Common myeloid progenitor, CD34-positive (primary cell): ENCODE measurements at regions not wholly inside any gene's neighbourhood (a gene's known extent, or its start where the extent isn't known, plus 50 kb on each side); places are given as distances from the start of the nearest gene placed in this dataset.

Source experiments
- CTCF ChIA-PET: fragments of 350-600 bp; sonication (Branson Sonifier 250); formaldehyde crosslinking; loops from one replicate; lab custom pipeline; 2021; ENCODE audit warnings: antibody characterized with exemption; lab: Charles Lee
- POLR2A ChIA-PET: fragments of 350-600 bp; sonication (Branson Sonifier 250); formaldehyde crosslinking; loops from one replicate; lab custom pipeline; 2021; ENCODE audit warnings: antibody characterized with exemption; lab: Charles Lee
- DNase-seq, 3 donors: peaks; one replicate each; pipeline versions ENCODE4 v3.0.0 to v3.0.0-alpha.2; 2013
- H3K27ac ChIP-seq, 2 experiments: 1 replicate in 1 of 2; 2 replicates in 1 of 2; pipeline ENCODE4 v1.7.0; 2013; ENCODE audit warnings: inconsistent platforms in 2 of 2, low read length in 2 of 2, mild to moderate bottlenecking in 2 of 2, low read depth in 1 of 2, moderate library complexity in 1 of 2; ENCODE audit not compliant: severe bottlenecking in 2 of 2, insufficient read depth in 1 of 2, poor library complexity in 1 of 2
- H3K27me3 ChIP-seq, 5 experiments: replicated peaks in 2 of 5; 1 replicate in 3 of 5; 2 replicates in 2 of 5; pipeline versions ENCODE4 v1.6.1 to v1.7.0; 2013; ENCODE audit warnings: low read length in 4 of 5, mild to moderate bottlenecking in 2 of 5, moderate library complexity in 2 of 5, inconsistent platforms in 1 of 5; ENCODE audit not compliant: insufficient read depth in 5 of 5, control insufficient read depth in 4 of 5
- H3K36me3 ChIP-seq, 4 experiments: 1 replicate in 2 of 4; 2 replicates in 2 of 4; pipeline versions ENCODE4 v1.6.1 to v1.7.0; 2013; ENCODE audit warnings: low read length in 3 of 4, control low read depth in 1 of 4, mild to moderate bottlenecking in 1 of 4; ENCODE audit not compliant: control insufficient read depth in 4 of 4, insufficient read depth in 4 of 4
- H3K4me1 ChIP-seq, 4 experiments: 1 replicate in 3 of 4; 2 replicates in 1 of 4; pipeline versions ENCODE4 v1.6.1 to v1.7.1; 2013; ENCODE audit warnings: low read length in 3 of 4, mild to moderate bottlenecking in 3 of 4, control low read depth in 1 of 4, inconsistent platforms in 1 of 4, moderate library complexity in 1 of 4; ENCODE audit not compliant: control insufficient read depth in 4 of 4, insufficient read depth in 4 of 4; ENCODE audit errors: control extremely low read depth in 1 of 4
- H3K4me3 ChIP-seq, 7 experiments: 1 replicate in 4 of 7; 2 replicates in 3 of 7; pipeline versions ENCODE4 v1.5.1 to v1.7.0; 2013; ENCODE audit warnings: mild to moderate bottlenecking in 7 of 7, low read length in 6 of 7, moderate library complexity in 6 of 7, inconsistent platforms in 2 of 7, low read depth in 2 of 7, control low read depth in 1 of 7; ENCODE audit not compliant: insufficient read depth in 4 of 7, control insufficient read depth in 1 of 7; ENCODE audit errors: extremely low read depth in 1 of 7
- H3K9me3 ChIP-seq, 5 experiments: 1 replicate in 4 of 5; 2 replicates in 1 of 5; pipeline versions ENCODE4 v1.6.1 to v1.7.1; 2013; ENCODE audit warnings: low read length in 4 of 5, mild to moderate bottlenecking in 2 of 5, inconsistent platforms in 1 of 5, low read depth in 1 of 5, moderate library complexity in 1 of 5; ENCODE audit not compliant: control insufficient read depth in 4 of 5, insufficient read depth in 2 of 5; ENCODE audit errors: control extremely low read depth in 1 of 5
- WGBS: methylation state at CpG from one replicate; pipeline ENCODE4 v1.1.5; 2013; ENCODE audit not compliant: insufficient coverage; 5-methylcytosine and 5-hydroxymethylcytosine counted together

DNA sequence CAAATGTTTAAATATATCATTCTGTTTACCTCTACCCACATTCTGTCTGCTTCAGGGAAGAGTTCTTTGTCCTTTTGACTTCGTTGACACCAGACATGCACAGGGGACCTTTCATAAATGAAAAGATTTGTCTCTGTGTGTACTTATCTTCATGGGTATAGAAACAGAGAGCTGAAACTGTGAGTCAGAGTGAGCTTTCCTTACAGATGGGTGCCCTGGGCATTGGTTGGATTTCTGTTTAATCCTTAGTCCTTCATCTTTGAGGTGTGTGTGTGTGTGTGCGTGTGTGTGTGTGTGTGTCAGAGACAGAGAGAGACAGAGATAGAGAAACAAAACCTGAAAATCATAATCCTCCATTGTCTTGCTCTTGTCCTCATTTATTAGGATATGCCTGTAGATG, 517.4 kb downstream of the TUSC7 start:
- no peak overlapping the region for H3K27ac ChIP-seq
- no peaks in the 10 kb centered on the region for H3K9me3 ChIP-seq
- ChIA-PET CTCF (no interaction called here), POLR2A (no interaction called here)
- WGBS, result no CpG with 5 or more reads among the region's 2 CpGs
- no peak for DNase-seq
- H3K4me3 ChIP-seq, result no peak overlapping the region
- H3K27me3 ChIP-seq, result peaks cover 0 to 4% (median 0%) of the 10 kb centered on the region in 5 experiments
- no peaks in the 10 kb centered on the region for H3K36me3 ChIP-seq
- H3K4me1 ChIP-seq, result no peaks in the 10 kb centered on the region

GRCh38 chr3:117228466-117228865, 518.9 kb downstream of the TUSC7 start:
- no peak overlapping the region for H3K4me3 ChIP-seq
- H3K4me1 ChIP-seq, result no peaks in the 10 kb centered on the region
- ChIA-PET POLR2A (no interaction called here), CTCF (interaction anchor here (0.6 kb wide), 1 partner anchor 14 kb away, joined by 3 read pairs; no protein-coding TSS in a partner anchor)
- H3K27me3 ChIP-seq, result peaks cover 0 to 4% (median 0%) of the 10 kb centered on the region in 5 experiments
- no peaks in the 10 kb centered on the region for H3K36me3 ChIP-seq
- H3K27ac ChIP-seq, result no peak overlapping the region
- WGBS, result 100% methylated on average over 1 of the region's 1 CpG
- no peaks in the 10 kb centered on the region for H3K9me3 ChIP-seq
- no peak for DNase-seq

- CTCF ChIA-PET, result no interaction called here
- Histone ChIP-seq H3K4me1 (no peaks in the 10 kb centered on the region), H3K4me3 (no peak overlapping the region), H3K27ac (no peak overlapping the region), H3K9me3 (no peaks in the 10 kb centered on the region), H3K27me3 (peaks cover 0 to 4% (median 0%) of the 10 kb centered on the region in 5 experiments), H3K36me3 (no peaks in the 10 kb centered on the region)
- POLR2A ChIA-PET, result no interaction called here
- WGBS, result 100% methylated on average over 1 of the region's 2 CpGs
- no peak for DNase-seq
Observed at GRCh38 chr3:117230924-117231323, 521.3 kb downstream of the TUSC7 start.

GRCh38 chr3:117234331-117234730, 524.8 kb downstream of the TUSC7 start:
- DNase-seq, result no peak
- Histone ChIP-seq H3K36me3 (no peaks in the 10 kb centered on the region), H3K4me3 (no peak overlapping the region), H3K27ac (no peak overlapping the region), H3K9me3 (no peaks in the 10 kb centered on the region), H3K4me1 (no peaks in the 10 kb centered on the region), H3K27me3 (peaks cover 0 to 2% (median 0%) of the 10 kb centered on the region in 5 experiments)
- ChIA-PET CTCF (no interaction called here), POLR2A (no interaction called here)
- no CpG with 5 or more reads among the region's 1 CpG for WGBS

DNA sequence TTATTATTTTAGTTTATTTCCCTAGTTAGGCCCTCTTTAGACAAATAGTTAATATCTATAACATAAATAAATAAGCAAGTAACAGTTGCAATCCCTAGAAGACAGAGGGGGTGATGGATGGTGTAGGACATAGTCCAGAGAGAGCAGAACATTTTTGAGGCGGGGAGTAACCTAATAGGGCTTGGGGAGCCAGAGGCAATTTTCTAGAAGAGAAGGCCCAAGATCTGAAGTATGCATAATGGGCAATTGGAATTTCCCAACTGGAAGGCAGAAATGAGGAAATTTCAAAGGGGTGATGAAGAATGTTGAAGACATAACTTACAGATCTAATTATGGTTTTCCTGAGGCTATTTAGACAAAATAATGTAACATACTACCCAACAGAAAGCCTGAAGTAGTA, 525.7 kb downstream of the TUSC7 start:
- no peaks in the 10 kb centered on the region for H3K36me3 ChIP-seq
- CTCF ChIA-PET, result no interaction called here
- no peaks in the 10 kb centered on the region for H3K4me1 ChIP-seq
- H3K27me3 ChIP-seq, result peaks cover 0 to 2% (median 0%) of the 10 kb centered on the region in 5 experiments
- no peak for DNase-seq
- H3K9me3 ChIP-seq, result no peaks in the 10 kb centered on the region
- WGBS, result 100% methylated on average over 1 of the region's 1 CpG
- H3K27ac ChIP-seq, result no peak overlapping the region
- POLR2A ChIA-PET, result no interaction called here
- H3K4me3 ChIP-seq, result no peak overlapping the region

GRCh38 chr3:117238806-117239205, 529.2 kb downstream of the TUSC7 start:
- Histone ChIP-seq H3K27ac (no peak overlapping the region), H3K4me1 (no peaks in the 10 kb centered on the region), H3K27me3 (peaks cover 0 to 4% (median 0%) of the 10 kb centered on the region in 5 experiments), H3K4me3 (no peak overlapping the region), H3K36me3 (no peaks in the 10 kb centered on the region), H3K9me3 (no peaks in the 10 kb centered on the region)
- no peak for DNase-seq
- ChIA-PET CTCF (no interaction called here), POLR2A (no interaction called here)
- 89% methylated on average over 3 of the region's 3 CpGs for WGBS

DNA sequence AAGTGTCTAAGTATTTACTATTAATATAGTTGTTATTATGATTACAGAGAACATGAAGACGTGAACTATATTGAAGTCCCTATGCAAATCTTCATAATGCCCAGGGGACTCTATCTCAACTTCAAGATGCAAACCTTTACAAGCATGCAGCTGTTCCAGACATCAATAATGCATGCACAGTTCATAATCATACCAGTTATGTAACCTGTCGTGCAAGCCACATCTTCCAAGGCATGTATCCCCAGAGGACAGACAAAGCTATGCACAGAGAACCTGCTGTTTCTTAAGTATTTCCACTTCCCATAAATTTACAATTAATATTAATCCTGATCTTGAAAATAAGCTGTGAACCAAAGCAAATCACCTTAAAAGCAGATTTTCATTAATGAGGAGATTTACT, 534.1 kb downstream of the TUSC7 start:
- POLR2A ChIA-PET, result no interaction called here
- CTCF ChIA-PET, result no interaction called here
- Histone ChIP-seq H3K4me1 (no peaks in the 10 kb centered on the region), H3K27ac (no peak overlapping the region), H3K4me3 (no peak overlapping the region), H3K36me3 (no peaks in the 10 kb centered on the region), H3K9me3 (no peaks in the 10 kb centered on the region), H3K27me3 (peaks cover 0 to 1% (median 0%) of the 10 kb centered on the region in 5 experiments)
- 80% methylated on average over 1 of the region's 2 CpGs for WGBS
- DNase-seq, result no peak
